Testis (tissue), 2 donors: ENCODE measurements at regions not wholly inside any gene's neighbourhood (a gene's known extent, or its start where the extent isn't known, plus 50 kb on each side); places are given as distances from the start of the nearest gene placed in this dataset.

ENCODE experiments used
- POLR2A ChIP-seq: fragments of 450-650 bp; IDR thresholded peaks from one replicate; pipeline ENCODE4 v1.6.1; 2017; ENCODE audit warnings: antibody characterized with exemption, mild to moderate bottlenecking, moderate library complexity
- TF ChIP-seq, protein P1 (sequence below), 3 experiments: fragments of 450-650 bp in 2 of 3; fragments of 200-600 bp in 1 of 3; sonication (generic) in 1 of 3; IDR thresholded peaks; one replicate each; pipeline ENCODE4 v1.5.1; 2016 to 2019; ENCODE audit warnings: antibody characterized with exemption in 3 of 3, mild to moderate bottlenecking in 2 of 3, moderate library complexity in 1 of 3

DNA sequence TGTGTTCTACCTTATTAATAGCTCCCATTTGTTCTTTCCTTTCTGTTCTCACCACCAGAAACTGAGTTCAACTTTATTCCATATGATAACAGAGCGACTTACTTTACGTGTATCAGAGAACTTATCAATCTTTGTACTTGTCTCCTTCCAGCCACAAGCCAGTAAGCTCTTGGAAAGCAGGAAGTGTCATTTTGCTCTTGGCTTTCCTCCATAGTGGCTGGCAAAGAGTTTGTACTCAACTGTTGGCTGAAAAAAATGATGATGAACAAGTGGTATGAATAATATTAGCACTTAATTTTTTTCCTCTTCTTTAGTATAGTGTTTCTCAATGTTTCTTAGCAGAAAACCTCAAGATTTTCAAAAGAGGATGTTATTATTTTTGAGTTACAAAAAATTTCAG lies 182.4 kb upstream of the TOM1L1 start:
- TF ChIP-seq, protein P1, sequence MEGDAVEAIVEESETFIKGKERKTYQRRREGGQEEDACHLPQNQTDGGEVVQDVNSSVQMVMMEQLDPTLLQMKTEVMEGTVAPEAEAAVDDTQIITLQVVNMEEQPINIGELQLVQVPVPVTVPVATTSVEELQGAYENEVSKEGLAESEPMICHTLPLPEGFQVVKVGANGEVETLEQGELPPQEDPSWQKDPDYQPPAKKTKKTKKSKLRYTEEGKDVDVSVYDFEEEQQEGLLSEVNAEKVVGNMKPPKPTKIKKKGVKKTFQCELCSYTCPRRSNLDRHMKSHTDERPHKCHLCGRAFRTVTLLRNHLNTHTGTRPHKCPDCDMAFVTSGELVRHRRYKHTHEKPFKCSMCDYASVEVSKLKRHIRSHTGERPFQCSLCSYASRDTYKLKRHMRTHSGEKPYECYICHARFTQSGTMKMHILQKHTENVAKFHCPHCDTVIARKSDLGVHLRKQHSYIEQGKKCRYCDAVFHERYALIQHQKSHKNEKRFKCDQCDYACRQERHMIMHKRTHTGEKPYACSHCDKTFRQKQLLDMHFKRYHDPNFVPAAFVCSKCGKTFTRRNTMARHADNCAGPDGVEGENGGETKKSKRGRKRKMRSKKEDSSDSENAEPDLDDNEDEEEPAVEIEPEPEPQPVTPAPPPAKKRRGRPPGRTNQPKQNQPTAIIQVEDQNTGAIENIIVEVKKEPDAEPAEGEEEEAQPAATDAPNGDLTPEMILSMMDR (IDR thresholded peaks at IDR 0.05): no peak
- TF ChIP-seq POLR2A: no peak
